ENCODE measurements at regions not wholly inside any gene's neighbourhood (a gene's known extent, or its start where the extent isn't known, plus 50 kb on each side); places are given as distances from the start of the nearest gene placed in this dataset.

DNA sequence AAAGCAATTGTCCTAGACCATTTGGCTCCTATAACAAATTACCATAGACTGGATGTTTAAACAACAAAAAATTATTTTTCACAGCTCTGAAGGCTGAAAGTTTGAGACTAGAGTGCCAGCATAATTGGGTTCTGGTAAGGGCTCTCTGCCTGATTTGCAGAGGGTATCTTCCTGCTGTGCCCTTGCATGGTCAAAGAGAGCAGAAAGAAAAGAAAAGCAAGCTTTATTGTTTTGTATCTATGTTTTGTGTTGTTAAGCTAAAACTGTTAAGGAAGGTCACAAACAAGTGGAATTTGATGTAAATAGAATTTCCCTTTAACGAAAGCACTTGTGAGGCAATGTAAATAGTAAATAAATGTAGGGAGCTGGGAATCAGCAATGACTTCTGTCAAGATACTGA, 1031.0 kb upstream of the ATXN7L3B start:
- TF ChIP-seq POLR2A (IDR thresholded peaks at IDR 0.05), result no peak
- TF ChIP-seq EP300 (IDR thresholded peaks at IDR 0.05), result no peak
- TF ChIP-seq POLR2AphosphoS5 (IDR thresholded peaks at IDR 0.05), result no peak
- no peak for TF ChIP-seq CTCF (IDR thresholded peaks at IDR 0.05)
- no peak for DNase-seq
- no peak overlapping the region for H3K27ac ChIP-seq
- H3K4me3 ChIP-seq, result no peak overlapping the region
- no peak for ATAC-seq (ENCODE audit: low FRiP score in 2 of 2)
- H3K4me1 ChIP-seq, result no peaks in the 10 kb centered on the region
- no peaks in the 10 kb centered on the region for H3K36me3 ChIP-seq
- H3K9me3 ChIP-seq, result no peaks in the 10 kb centered on the region
- WGBS, 2 donors, result 68 to 77% methylated on average over 1 of the region's 1 CpG
- H3K27me3 ChIP-seq, result no peaks in the 10 kb centered on the region

- no peak for TF ChIP-seq POLR2A (IDR thresholded peaks at IDR 0.05)
- no peak for TF ChIP-seq CTCF (IDR thresholded peaks at IDR 0.05)
- no peak for TF ChIP-seq POLR2AphosphoS5 (IDR thresholded peaks at IDR 0.05)
- TF ChIP-seq EP300 (IDR thresholded peaks at IDR 0.05), result no peak
- Histone ChIP-seq H3K27me3 (no peaks in the 10 kb centered on the region), H3K27ac (no peak overlapping the region), H3K9me3 (no peaks in the 10 kb centered on the region), H3K4me1 (no peaks in the 10 kb centered on the region), H3K4me3 (no peak overlapping the region), H3K36me3 (no peaks in the 10 kb centered on the region)
- WGBS, 2 donors, result 86 to 88% methylated on average over 3 of the region's 3 CpGs
- ATAC-seq (ENCODE audit: low FRiP score in 2 of 2), result no peak
- no peak for DNase-seq
Measured at GRCh38 chr12:73514672-73515071, 1023.0 kb upstream of the ATXN7L3B start.

DNA sequence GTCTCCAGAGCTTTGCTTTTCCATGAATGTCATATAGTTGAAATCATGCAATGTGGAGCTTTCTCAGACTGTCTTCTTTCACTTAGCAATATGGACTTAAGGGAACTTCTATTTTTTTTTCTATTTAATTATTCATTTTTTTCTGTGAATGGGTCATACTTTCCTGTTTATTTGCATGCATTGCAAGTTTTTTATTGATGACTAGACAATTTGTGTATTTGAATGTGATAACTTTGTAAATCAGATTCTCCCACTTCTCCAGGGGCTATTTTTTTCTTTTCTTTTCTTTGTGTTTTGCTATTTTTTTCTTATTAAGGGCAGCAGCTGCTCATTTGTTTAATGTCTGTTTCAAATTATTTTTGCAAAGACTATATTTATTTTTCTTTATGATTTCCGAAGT, 1019.8 kb upstream of the ATXN7L3B start:
- no peak for DNase-seq
- ATAC-seq (ENCODE audit: low FRiP score in 2 of 2), result no peak
- Histone ChIP-seq H3K27me3 (no peaks in the 10 kb centered on the region), H3K4me3 (no peak overlapping the region), H3K4me1 (no peaks in the 10 kb centered on the region), H3K9me3 (peaks cover 0 to 7% (median 3%) of the 10 kb centered on the region in 4 donors), H3K27ac (no peak overlapping the region), H3K36me3 (no peaks in the 10 kb centered on the region)
- WGBS, 2 donors, result 0 to 3% methylated on average over 1 of the region's 1 CpG
- no peak for TF ChIP-seq EP300 (IDR thresholded peaks at IDR 0.05)
- no peak for TF ChIP-seq POLR2AphosphoS5 (IDR thresholded peaks at IDR 0.05)
- TF ChIP-seq POLR2A (IDR thresholded peaks at IDR 0.05), result no peak
- TF ChIP-seq CTCF (IDR thresholded peaks at IDR 0.05), result no peak

DNA sequence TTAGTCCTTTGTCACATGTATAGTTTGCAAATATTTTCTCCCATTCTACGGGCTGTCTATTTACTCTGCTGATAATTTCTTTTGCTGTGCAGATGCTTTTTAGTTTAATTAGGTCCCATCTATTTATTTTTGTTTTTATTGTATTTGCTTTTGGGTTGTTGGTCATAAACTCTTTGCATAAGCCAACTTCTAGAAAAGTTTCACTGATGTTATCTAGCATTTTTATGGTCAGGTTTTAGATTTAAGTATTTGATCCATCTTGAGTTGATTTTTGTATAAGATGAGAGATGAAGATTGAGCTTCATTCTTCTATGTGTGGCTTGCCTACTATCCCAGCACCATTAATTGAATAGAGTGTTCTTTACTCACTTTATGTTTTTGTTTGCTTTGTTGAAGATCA, 1008.4 kb upstream of the ATXN7L3B start:
- Histone ChIP-seq H3K27me3 (no peaks in the 10 kb centered on the region), H3K9me3 (no peaks in the 10 kb centered on the region), H3K4me3 (no peak overlapping the region), H3K36me3 (no peaks in the 10 kb centered on the region), H3K27ac (no peak overlapping the region), H3K4me1 (no peaks in the 10 kb centered on the region)
- TF ChIP-seq CTCF (IDR thresholded peaks at IDR 0.05), result no peak
- no peak for TF ChIP-seq POLR2AphosphoS5 (IDR thresholded peaks at IDR 0.05)
- no peak for DNase-seq
- no peak for ATAC-seq (ENCODE audit: low FRiP score in 2 of 2)
- 75 to 83% methylated on average over 1 of the region's 1 CpG for WGBS, 2 donors

DNA sequence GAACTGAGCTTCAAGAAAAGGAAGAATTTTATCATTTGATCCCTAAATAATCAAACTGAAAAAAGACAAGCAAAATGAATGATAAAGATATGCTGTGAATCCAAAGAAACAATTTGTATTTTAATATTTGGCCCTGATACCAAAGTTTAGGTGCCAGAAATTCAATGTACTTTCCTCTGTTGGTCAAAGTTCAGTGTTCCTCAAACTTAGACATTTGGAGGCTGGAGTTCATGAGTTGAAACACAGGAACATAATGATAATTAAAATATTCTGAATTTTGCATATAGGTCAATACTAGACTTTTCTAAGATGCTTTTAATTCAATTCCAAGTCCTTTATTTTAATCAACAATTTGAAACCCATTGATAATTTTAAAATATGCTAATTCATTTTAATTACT, 1007.7 kb upstream of the ATXN7L3B start:
- no peak overlapping the region for H3K27ac ChIP-seq
- DNase-seq (no peak), ATAC-seq (ENCODE audit: low FRiP score in 2 of 2) (no peak)
- H3K4me3 ChIP-seq, result no peak overlapping the region
- H3K27me3 ChIP-seq, result no peaks in the 10 kb centered on the region
- TF ChIP-seq POLR2AphosphoS5 (IDR thresholded peaks at IDR 0.05) (no peak), EP300 (IDR thresholded peaks at IDR 0.05) (no peak), CTCF (IDR thresholded peaks at IDR 0.05) (no peak), POLR2A (IDR thresholded peaks at IDR 0.05) (no peak)
- H3K4me1 ChIP-seq, result no peaks in the 10 kb centered on the region
- H3K36me3 ChIP-seq, result no peaks in the 10 kb centered on the region
- H3K9me3 ChIP-seq, result no peaks in the 10 kb centered on the region
